ENCODE measurements at regions not wholly inside any gene's neighbourhood (a gene's known extent, or its start where the extent isn't known, plus 50 kb on each side); places are given as distances from the start of the nearest gene placed in this dataset.
"Not testable (repeated sequence)": the region's sequence is repeated elsewhere in the genome, so short reads cannot be mapped to it uniquely, and the experiment has no call there.

DNA sequence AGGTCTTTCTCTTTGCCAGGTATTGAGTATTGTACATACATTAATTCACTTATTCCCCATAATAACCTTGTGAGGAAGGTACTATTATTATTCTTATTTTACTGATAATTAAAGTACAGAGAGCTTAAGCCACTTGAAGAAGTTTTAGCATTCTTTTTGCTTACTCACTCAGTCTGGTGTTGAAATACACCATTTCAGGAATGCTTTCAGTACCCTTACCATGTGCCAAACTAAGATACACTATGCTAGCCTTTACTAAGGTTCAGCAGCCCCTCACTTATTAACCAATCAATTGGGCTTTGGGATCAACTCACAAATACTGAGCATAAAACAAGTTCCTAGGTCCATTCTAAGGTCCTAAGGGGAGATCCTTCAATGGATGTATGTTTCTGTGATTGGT, 179.0 kb upstream of the FGF13 start:
- TF ChIP-seq, protein P1, sequence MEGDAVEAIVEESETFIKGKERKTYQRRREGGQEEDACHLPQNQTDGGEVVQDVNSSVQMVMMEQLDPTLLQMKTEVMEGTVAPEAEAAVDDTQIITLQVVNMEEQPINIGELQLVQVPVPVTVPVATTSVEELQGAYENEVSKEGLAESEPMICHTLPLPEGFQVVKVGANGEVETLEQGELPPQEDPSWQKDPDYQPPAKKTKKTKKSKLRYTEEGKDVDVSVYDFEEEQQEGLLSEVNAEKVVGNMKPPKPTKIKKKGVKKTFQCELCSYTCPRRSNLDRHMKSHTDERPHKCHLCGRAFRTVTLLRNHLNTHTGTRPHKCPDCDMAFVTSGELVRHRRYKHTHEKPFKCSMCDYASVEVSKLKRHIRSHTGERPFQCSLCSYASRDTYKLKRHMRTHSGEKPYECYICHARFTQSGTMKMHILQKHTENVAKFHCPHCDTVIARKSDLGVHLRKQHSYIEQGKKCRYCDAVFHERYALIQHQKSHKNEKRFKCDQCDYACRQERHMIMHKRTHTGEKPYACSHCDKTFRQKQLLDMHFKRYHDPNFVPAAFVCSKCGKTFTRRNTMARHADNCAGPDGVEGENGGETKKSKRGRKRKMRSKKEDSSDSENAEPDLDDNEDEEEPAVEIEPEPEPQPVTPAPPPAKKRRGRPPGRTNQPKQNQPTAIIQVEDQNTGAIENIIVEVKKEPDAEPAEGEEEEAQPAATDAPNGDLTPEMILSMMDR (IDR thresholded peaks at IDR 0.05): no peak
- Mint-ChIP-seq H3K9me3 (ENCODE audit: low read depth) (peaks cover 16% of the 10 kb centered on the region), H3K27ac (ENCODE audit: unreplicated experiment) (no peak overlapping the region), H3K4me3 (ENCODE audit: unreplicated experiment) (no peak overlapping the region), H3K27me3 (ENCODE audit: low read depth) (no peaks in the 10 kb centered on the region), H3K4me1 (ENCODE audit: low read depth) (no peaks in the 10 kb centered on the region), H3K36me3 (ENCODE audit: low read depth) (no peaks in the 10 kb centered on the region)
- DNase-seq (ENCODE audit: low spot score): no peak

DNA sequence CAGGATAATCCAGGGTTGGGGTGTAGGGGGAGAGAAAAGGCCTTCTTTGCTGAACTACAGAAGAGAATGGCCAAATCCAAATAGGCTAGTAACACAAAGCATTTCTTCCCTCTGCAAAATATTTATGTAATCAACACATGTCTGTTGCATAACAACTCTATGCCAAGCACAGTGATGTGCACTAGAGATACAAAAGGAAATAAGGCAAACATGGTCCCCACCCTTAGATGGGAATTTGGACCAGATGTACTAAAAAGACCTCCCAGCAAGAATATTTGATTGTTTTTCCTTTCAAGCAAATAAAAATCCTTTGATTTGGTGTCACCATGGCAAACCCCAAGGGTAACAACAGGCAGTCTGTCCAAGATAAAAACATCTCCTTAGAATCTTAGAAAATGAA, 177.6 kb upstream of the FGF13 start:
- Mint-ChIP-seq H3K4me3 (ENCODE audit: unreplicated experiment) (no peak overlapping the region), H3K36me3 (ENCODE audit: low read depth) (no peaks in the 10 kb centered on the region), H3K27me3 (ENCODE audit: low read depth) (no peaks in the 10 kb centered on the region), H3K27ac (ENCODE audit: unreplicated experiment) (no peak overlapping the region), H3K4me1 (ENCODE audit: low read depth) (no peaks in the 10 kb centered on the region), H3K9me3 (ENCODE audit: low read depth) (peaks cover 26% of the 10 kb centered on the region)
- TF ChIP-seq, protein P1 (IDR thresholded peaks at IDR 0.05): no peak
- DNase-seq (ENCODE audit: low spot score): no peak

GRCh38 chrX:138886769-138887168, 175.3 kb upstream of the FGF13 start:
- H3K36me3 Mint-ChIP-seq (ENCODE audit: low read depth): no peaks in the 10 kb centered on the region
- TF ChIP-seq, protein P1 (IDR thresholded peaks at IDR 0.05): no peak
- no peak for DNase-seq (ENCODE audit: low spot score)
- no peaks in the 10 kb centered on the region for H3K4me1 Mint-ChIP-seq (ENCODE audit: low read depth)
- H3K27ac Mint-ChIP-seq (ENCODE audit: unreplicated experiment): no peak overlapping the region
- H3K9me3 Mint-ChIP-seq (ENCODE audit: low read depth): peaks cover 43% of the 10 kb centered on the region
- no peak overlapping the region for H3K4me3 Mint-ChIP-seq (ENCODE audit: unreplicated experiment)
- no peaks in the 10 kb centered on the region for H3K27me3 Mint-ChIP-seq (ENCODE audit: low read depth)

DNA sequence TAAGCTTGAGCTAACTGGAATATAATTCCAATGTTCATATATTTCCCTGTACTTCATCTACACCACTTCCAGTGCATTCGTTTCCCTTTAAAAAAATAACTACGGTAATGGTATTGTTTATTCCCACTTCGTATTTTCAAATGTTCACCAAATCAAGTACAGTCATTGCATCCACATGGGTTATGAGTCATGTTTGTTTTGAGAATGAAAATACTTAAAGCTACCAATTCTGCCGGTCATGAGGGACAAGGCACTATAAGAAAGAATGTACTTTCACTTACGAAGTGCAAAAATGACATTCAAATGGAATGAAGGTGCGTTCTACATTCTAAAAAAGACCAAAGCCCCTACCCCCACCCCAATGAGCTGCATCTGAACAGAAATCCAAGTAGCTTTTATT, 174.4 kb upstream of the FGF13 start:
- Mint-ChIP-seq H3K4me3 (ENCODE audit: unreplicated experiment) (no peak overlapping the region), H3K27ac (ENCODE audit: unreplicated experiment) (no peak overlapping the region), H3K9me3 (ENCODE audit: low read depth) (peaks cover 52% of the 10 kb centered on the region), H3K4me1 (ENCODE audit: low read depth) (no peaks in the 10 kb centered on the region), H3K27me3 (ENCODE audit: low read depth) (no peaks in the 10 kb centered on the region), H3K36me3 (ENCODE audit: low read depth) (no peaks in the 10 kb centered on the region)
- no peak for DNase-seq (ENCODE audit: low spot score)
- TF ChIP-seq, protein P1 (IDR thresholded peaks at IDR 0.05): no peak

GRCh38 chrX:138880293-138880692, 168.8 kb upstream of the FGF13 start:
- peaks cover 61% of the 10 kb centered on the region for H3K9me3 Mint-ChIP-seq (ENCODE audit: low read depth)
- not testable (repeated sequence) for H3K27me3 Mint-ChIP-seq (ENCODE audit: low read depth); DNase-seq (ENCODE audit: low spot score); H3K27ac Mint-ChIP-seq (ENCODE audit: unreplicated experiment); H3K36me3 Mint-ChIP-seq (ENCODE audit: low read depth); H3K4me1 Mint-ChIP-seq (ENCODE audit: low read depth); H3K4me3 Mint-ChIP-seq (ENCODE audit: unreplicated experiment)

DNA sequence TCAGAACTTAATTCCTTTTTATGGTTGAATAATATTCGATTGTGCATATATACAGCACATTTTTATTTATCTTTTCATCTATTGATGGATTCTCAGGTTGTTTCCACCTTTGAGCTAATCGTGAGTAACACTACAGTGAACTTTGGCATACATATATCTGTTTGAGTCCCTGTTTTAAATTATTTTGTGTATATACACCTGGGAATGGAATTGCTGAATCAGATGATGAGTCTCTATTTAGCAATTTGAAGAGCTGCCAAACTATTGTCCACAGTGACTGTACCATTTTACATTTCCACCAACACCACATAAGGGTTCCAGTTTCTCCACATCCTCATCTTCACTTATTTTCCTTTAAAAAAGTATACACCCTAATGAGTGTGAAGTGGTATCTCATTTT, 166.2 kb upstream of the FGF13 start:
- peaks cover 50% of the 10 kb centered on the region for H3K9me3 Mint-ChIP-seq (ENCODE audit: low read depth)
- TF ChIP-seq, protein P1 (IDR thresholded peaks at IDR 0.05): no peak
- H3K4me1 Mint-ChIP-seq (ENCODE audit: low read depth): no peaks in the 10 kb centered on the region
- H3K36me3 Mint-ChIP-seq (ENCODE audit: low read depth): no peaks in the 10 kb centered on the region
- no peak overlapping the region for H3K4me3 Mint-ChIP-seq (ENCODE audit: unreplicated experiment)
- no peaks in the 10 kb centered on the region for H3K27me3 Mint-ChIP-seq (ENCODE audit: low read depth)
- no peak for DNase-seq (ENCODE audit: low spot score)
- no peak overlapping the region for H3K27ac Mint-ChIP-seq (ENCODE audit: unreplicated experiment)
